Liver (tissue), 8 donors: ENCODE measurements at regions not wholly inside any gene's neighbourhood (a gene's known extent, or its start where the extent isn't known, plus 50 kb on each side); places are given as distances from the start of the nearest gene placed in this dataset.

Experiments used
- DNase-seq: peaks from one replicate; pipeline ENCODE4 v3.0.0-alpha.2; 2017; ENCODE audit warnings: low spot score
- H3K27ac ChIP-seq, 2 donors: one replicate each; pipeline ENCODE4 v1.7.0; 2013; ENCODE audit warnings: inconsistent platforms in 2 of 2, low read length in 2 of 2, control low read depth in 1 of 2, low read depth in 1 of 2, mild to moderate bottlenecking in 1 of 2
- H3K27me3 ChIP-seq, 4 donors: one replicate each; pipeline versions ENCODE4 v1.6.1 to v1.7.0; 2013; ENCODE audit warnings: low read length in 3 of 4, inconsistent platforms in 1 of 4, mild to moderate bottlenecking in 1 of 4, moderate library complexity in 1 of 4; ENCODE audit not compliant: control insufficient read depth in 4 of 4, insufficient read depth in 4 of 4
- H3K36me3 ChIP-seq, 4 donors: one replicate each; pipeline versions ENCODE4 v1.6.1 to v1.7.0; 2013; ENCODE audit warnings: low read length in 3 of 4, mild to moderate bottlenecking in 3 of 4, low read depth in 1 of 4, moderate library complexity in 1 of 4; ENCODE audit not compliant: control insufficient read depth in 4 of 4, insufficient read depth in 3 of 4
- H3K4me1 ChIP-seq, 4 donors: one replicate each; pipeline versions ENCODE4 v1.6.1 to v1.7.0; 2013; ENCODE audit warnings: low read length in 3 of 4, mild to moderate bottlenecking in 3 of 4, moderate library complexity in 1 of 4; ENCODE audit not compliant: control insufficient read depth in 4 of 4, insufficient read depth in 4 of 4
- H3K4me3 ChIP-seq, 3 donors: one replicate each; pipeline versions ENCODE4 v1.6.1 to v1.7.0; 2013; ENCODE audit warnings: low read length in 3 of 3, control low read depth in 1 of 3, low read depth in 1 of 3, mild to moderate bottlenecking in 1 of 3
- H3K9ac ChIP-seq, 2 donors: one replicate each; pipeline ENCODE4 v1.7.0; 2013; ENCODE audit warnings: low read length in 2 of 2, mild to moderate bottlenecking in 2 of 2, moderate library complexity in 2 of 2, control low read depth in 1 of 2, low read depth in 1 of 2
- H3K9me3 ChIP-seq, 4 donors: one replicate each; pipeline versions ENCODE4 v1.6.1 to v1.7.0; 2013; ENCODE audit warnings: low read length in 3 of 4; ENCODE audit not compliant: control insufficient read depth in 4 of 4
- CTCF ChIP-seq: fragments of 150-350 bp; IDR thresholded peaks from 2 replicates; pipeline ENCODE4 v1.5.1; 2017; ENCODE audit warnings: improper control_type of control experiment, low read depth, low read length; ENCODE audit not compliant: missing input control
- EGR1 ChIP-seq, 2 donors: IDR thresholded peaks; 2 replicates each; pipeline ENCODE4 v1.6.1; 2016 to 2018; ENCODE audit warnings: antibody characterized with exemption in 2 of 2, low read depth in 2 of 2
- FOXA1 ChIP-seq: IDR thresholded peaks from 2 replicates; pipeline ENCODE4 v1.6.1; 2016; ENCODE audit warnings: antibody characterized with exemption
- FOXA2 ChIP-seq: IDR thresholded peaks from 2 replicates; pipeline ENCODE4 v1.6.1; 2016; ENCODE audit warnings: antibody characterized with exemption
- GABPA ChIP-seq, 2 donors: IDR thresholded peaks in 1 of 2; conservative IDR thresholded peaks in 1 of 2; 2 replicates each; pipeline ENCODE4 v1.6.1; 2016; ENCODE audit warnings: antibody characterized with exemption in 2 of 2, mild to moderate bottlenecking in 1 of 2, moderate library complexity in 1 of 2
- HNF4A ChIP-seq, 2 donors: conservative IDR thresholded peaks; 2 replicates each; pipeline ENCODE4 v1.6.1; 2016; ENCODE audit warnings: antibody characterized with exemption in 2 of 2, mild to moderate bottlenecking in 2 of 2
- HNF4G ChIP-seq: IDR thresholded peaks from 2 replicates; pipeline ENCODE4 v1.6.1; 2016; ENCODE audit warnings: antibody characterized with exemption
- JUND ChIP-seq, 2 donors: IDR thresholded peaks; 2 replicates each; pipeline ENCODE4 v1.6.1; 2016; ENCODE audit warnings: antibody characterized with exemption in 2 of 2
- MAX ChIP-seq: IDR thresholded peaks from 2 replicates; pipeline ENCODE4 v1.6.1; 2016; ENCODE audit warnings: antibody characterized with exemption
- NR2F2 ChIP-seq: IDR thresholded peaks from 2 replicates; pipeline ENCODE4 v1.6.1; 2016; ENCODE audit warnings: antibody characterized with exemption
- RAD21 ChIP-seq, 2 donors: IDR thresholded peaks; 2 replicates each; pipeline ENCODE4 v1.6.1; 2016; ENCODE audit warnings: antibody characterized with exemption in 2 of 2, mild to moderate bottlenecking in 2 of 2
- REST ChIP-seq: IDR thresholded peaks from 2 replicates; pipeline ENCODE4 v1.6.1; 2016; ENCODE audit warnings: antibody characterized with exemption, mild to moderate bottlenecking
- RXRA ChIP-seq, 2 donors: IDR thresholded peaks; 2 replicates each; pipeline ENCODE4 v1.6.1; 2017 to 2018; ENCODE audit warnings: antibody characterized with exemption in 2 of 2, mild to moderate bottlenecking in 1 of 2
- SP1 ChIP-seq: IDR thresholded peaks from 2 replicates; pipeline ENCODE4 v1.6.1; 2018; ENCODE audit warnings: antibody characterized with exemption, mild to moderate bottlenecking
- TAF1 ChIP-seq: conservative IDR thresholded peaks from 2 replicates; pipeline ENCODE4 v1.6.1; 2016; ENCODE audit warnings: antibody characterized with exemption, mild to moderate bottlenecking
- YY1 ChIP-seq: IDR thresholded peaks from 2 replicates; pipeline ENCODE4 v1.6.1; 2016; ENCODE audit warnings: antibody characterized with exemption, mild to moderate bottlenecking
- ZBTB33 ChIP-seq: IDR thresholded peaks from 2 replicates; pipeline ENCODE4 v1.6.1; 2016; ENCODE audit warnings: antibody characterized with exemption
- WGBS: extraction: QIAGEN DNeasy Blood & Tissue Kit; methylation state at CpG from one replicate; pipeline ENCODE4 v1.1.7; 2013; 5-methylcytosine and 5-hydroxymethylcytosine counted together
- TF ChIP-seq, protein P1 (sequence below): IDR thresholded peaks from 2 replicates; pipeline ENCODE4 v1.6.1; 2016; ENCODE audit warnings: antibody characterized with exemption
- donor health status: healthy.
- donor health status: healthy.
- donor health status: healthy.
- donor health status: healthy.
- donor health status: healthy.

- no peak overlapping the region for H3K27ac ChIP-seq
- TF ChIP-seq FOXA1: no peak
- TF ChIP-seq GABPA (IDR thresholded peaks at IDR 0.05 in 1 of 2, conservative IDR thresholded peaks at IDR 0.05 in 1 of 2): no peak
- TF ChIP-seq NR2F2: no peak
- TF ChIP-seq EGR1 (IDR thresholded peaks at IDR 0.05; ENCODE audit: low read depth in 2 of 2): no peak
- TF ChIP-seq REST: no peak
- TF ChIP-seq ZBTB33: no peak
- TF ChIP-seq RXRA (IDR thresholded peaks at IDR 0.05): no peak
- TF ChIP-seq HNF4G: no peak
- TF ChIP-seq FOXA2: no peak
- TF ChIP-seq CTCF: no peak
- no peak for TF ChIP-seq MAX
- TF ChIP-seq RAD21 (IDR thresholded peaks at IDR 0.05): no peak
- TF ChIP-seq, protein P1, sequence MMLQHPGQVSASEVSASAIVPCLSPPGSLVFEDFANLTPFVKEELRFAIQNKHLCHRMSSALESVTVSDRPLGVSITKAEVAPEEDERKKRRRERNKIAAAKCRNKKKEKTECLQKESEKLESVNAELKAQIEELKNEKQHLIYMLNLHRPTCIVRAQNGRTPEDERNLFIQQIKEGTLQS: no peak
- TF ChIP-seq YY1: no peak
- TF ChIP-seq JUND (IDR thresholded peaks at IDR 0.05): no peak
- no peak for TF ChIP-seq HNF4A (conservative IDR thresholded peaks at IDR 0.05)
- TF ChIP-seq TAF1: no peak
- TF ChIP-seq SP1: no peak
- WGBS: 72% methylated on average over 2 of the region's 2 CpGs
Measured at GRCh38 chr1:213570487-213570886, 417.3 kb upstream of the PROX1 start.

More at GRCh38 chr1:213570487-213570886, 417.3 kb upstream of the PROX1 start:
- no peak overlapping the region for H3K9ac ChIP-seq
- no peak for DNase-seq
- H3K9me3 ChIP-seq: no peaks in the 10 kb centered on the region
- H3K36me3 ChIP-seq: no peaks in the 10 kb centered on the region
- no peaks in the 10 kb centered on the region for H3K27me3 ChIP-seq
- no peaks in the 10 kb centered on the region for H3K4me1 ChIP-seq
- H3K4me3 ChIP-seq: no peak overlapping the region
